Fibroblast of skin of left quadriceps (primary cell): ENCODE measurements at regions not wholly inside any gene's neighbourhood (a gene's known extent, or its start where the extent isn't known, plus 50 kb on each side); places are given as distances from the start of the nearest gene placed in this dataset.

Source experiments
- DNase-seq, 2 experiments: peaks; one replicate each; pipeline ENCODE4 v3.0.0-alpha.2; 2013; ENCODE audit warnings: low read depth in 2 of 2

GRCh38 chr12:84741692-84742091, 170.9 kb downstream of the SLC6A15 start:
- DNase-seq, result no peak

GRCh38 chr12:84741031-84741430, 171.6 kb downstream of the SLC6A15 start:
- no peak for DNase-seq

GRCh38 chr12:84740602-84741001, 172.0 kb downstream of the SLC6A15 start:
- DNase-seq, result no peak

GRCh38 chr12:84738481-84738972, 174.1 kb downstream of the SLC6A15 start:
- peak; percentile 68 to 70 for DNase-seq

GRCh38 chr12:84732828-84733340, 179.7 kb downstream of the SLC6A15 start:
- DNase-seq, result no peak

GRCh38 chr12:84730561-84731162, 181.9 kb downstream of the SLC6A15 start:
- DNase-seq, result no peak

- peak in 1 of 2 experiments; percentile 14 for DNase-seq
Observed at GRCh38 chr12:84727961-84728360, 184.6 kb downstream of the SLC6A15 start.

- DNase-seq, result no peak
Observed at GRCh38 chr12:84726780-84727179, 185.8 kb downstream of the SLC6A15 start.

GRCh38 chr12:84723988-84724387, 188.6 kb downstream of the SLC6A15 start:
- no peak for DNase-seq

GRCh38 chr12:84719997-84720396, 192.6 kb downstream of the SLC6A15 start:
- DNase-seq, result no peak

GRCh38 chr12:84718906-84719305, 193.7 kb downstream of the SLC6A15 start:
- DNase-seq, result no peak

GRCh38 chr12:84712747-84713146, 199.9 kb downstream of the SLC6A15 start:
- DNase-seq, result no peak

- DNase-seq, result no peak
Observed at GRCh38 chr12:84706374-84706773, 206.2 kb downstream of the SLC6A15 start.

- DNase-seq, result no peak
Observed at GRCh38 chr12:84704856-84705255, 207.7 kb downstream of the SLC6A15 start.

GRCh38 chr12:84702001-84702400, 210.6 kb downstream of the SLC6A15 start:
- no peak for DNase-seq

GRCh38 chr12:84701041-84701440, 211.6 kb downstream of the SLC6A15 start:
- DNase-seq, result peak; percentile 37 to 40

- no peak for DNase-seq
Observed at GRCh38 chr12:84698576-84699333, 213.8 kb downstream of the SLC6A15 start.

GRCh38 chr12:84696908-84697540, 215.6 kb downstream of the SLC6A15 start:
- peak; percentile 79 to 82 for DNase-seq

- peak; percentile 30 to 31 for DNase-seq
Observed at GRCh38 chr12:84696281-84696680, 216.3 kb downstream of the SLC6A15 start.

GRCh38 chr12:84694116-84694515, 218.5 kb downstream of the SLC6A15 start:
- no peak for DNase-seq

- DNase-seq, result no peak
Observed at GRCh38 chr12:84692071-84692470, 220.5 kb downstream of the SLC6A15 start.

GRCh38 chr12:84691266-84691665, 221.3 kb downstream of the SLC6A15 start:
- no peak for DNase-seq

- no peak for DNase-seq
Observed at GRCh38 chr12:84689638-84690037, 223.0 kb downstream of the SLC6A15 start.
